Mammary epithelial cell (primary cell): ENCODE measurements at regions not wholly inside any gene's neighbourhood (a gene's known extent, or its start where the extent isn't known, plus 50 kb on each side); places are given as distances from the start of the nearest gene placed in this dataset.

ENCODE experiments used
- CTCF ChIP-seq, 2 donors: IDR thresholded peaks in 1 of 2; conservative IDR thresholded peaks in 1 of 2; 2 replicates each; pipeline ENCODE4 v1.5.1; 2011 to 2012; ENCODE audit warnings: inconsistent platforms in 2 of 2, low read length in 2 of 2, mild to moderate bottlenecking in 2 of 2, control low read depth in 1 of 2, low read depth in 1 of 2; ENCODE audit not compliant: insufficient read depth in 1 of 2; ENCODE audit errors: extremely low read depth in 1 of 2
- EZH2 ChIP-seq: IDR thresholded peaks from 2 replicates; pipeline ENCODE4 v1.6.1; 2012; ENCODE audit warnings: low read length, inconsistent platforms, borderline replicate concordance

GRCh38 chr6:135616655-135617054 is 119.1 kb upstream of the AHI1 start:
- TF ChIP-seq CTCF (conservative IDR thresholded peaks at IDR 0.05 in 1 of 2, IDR thresholded peaks at IDR 0.05 in 1 of 2; ENCODE audit: extremely low read depth in 1 of 2, insufficient read depth in 1 of 2, low read depth in 1 of 2, low read length in 2 of 2) (no peak), EZH2 (no peak)
